NCI-H1092 treated with DMSO at 0.1 percent for 48 hours (cell line): ENCODE measurements at regions not wholly inside any gene's neighbourhood (a gene's known extent, or its start where the extent isn't known, plus 50 kb on each side); places are given as distances from the start of the nearest gene placed in this dataset.
"Not testable (repeated sequence)": the region's sequence is repeated elsewhere in the genome, so short reads cannot be mapped to it uniquely, and the experiment has no call there.

Source experiments
- DNase-seq: peaks from one replicate; lab custom pipeline; 2025; lab: John Stamatoyannopoulos, UW

DNA sequence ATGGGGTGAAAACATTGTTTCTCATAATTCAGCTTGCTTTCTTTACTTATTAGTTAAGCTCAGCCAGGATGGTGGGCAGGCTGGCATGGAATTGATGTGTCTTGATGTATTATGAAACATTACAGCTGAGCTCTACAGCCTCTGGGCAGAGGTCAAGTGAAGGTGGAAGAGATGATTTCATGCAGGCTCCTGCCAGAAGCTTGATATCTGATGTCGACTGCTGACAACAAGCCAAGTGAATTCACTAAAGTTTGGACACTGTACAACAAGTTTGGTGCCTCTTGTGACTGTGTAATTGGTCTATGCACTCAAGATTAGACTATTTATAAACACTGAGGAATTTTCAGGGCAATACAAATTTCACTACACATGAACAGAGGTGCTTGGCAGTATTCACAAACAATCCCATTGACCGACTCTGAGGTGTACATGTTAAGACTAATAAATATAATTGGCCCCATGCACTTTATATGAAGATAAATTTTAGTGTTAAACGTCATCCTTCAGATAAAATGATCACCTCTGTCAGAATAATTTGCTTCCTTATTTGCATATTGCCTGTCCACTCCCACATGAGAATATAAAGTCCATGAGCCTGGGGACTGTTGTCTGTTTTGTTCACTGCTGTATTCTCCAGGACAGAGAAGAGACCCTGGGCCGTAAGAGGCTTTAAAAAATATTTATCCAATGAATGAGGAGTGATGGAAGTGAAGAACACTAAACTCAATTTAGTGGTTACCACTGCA is 612.2 kb downstream of the IQCM start:
- no peak for DNase-seq

DNA sequence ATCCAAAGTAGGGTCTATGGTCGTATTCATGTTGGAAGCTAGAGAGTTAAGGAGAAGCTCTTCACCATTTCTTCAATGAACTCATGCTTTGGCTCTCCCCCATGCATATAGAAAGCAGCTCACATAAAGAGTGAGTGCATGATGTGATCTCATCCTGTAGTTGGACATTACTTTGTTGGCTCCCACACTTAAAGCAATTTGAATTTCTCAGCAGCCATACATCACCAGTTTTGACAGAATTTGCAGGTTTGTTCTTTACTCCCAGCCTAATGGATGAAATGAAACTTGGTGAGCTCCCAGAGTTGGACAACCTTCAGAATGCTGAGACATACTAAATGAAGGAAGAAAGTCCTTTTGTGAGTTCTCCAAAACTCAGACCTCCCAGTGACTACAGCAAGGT is 613.5 kb downstream of the IQCM start:
- no peak for DNase-seq

DNA sequence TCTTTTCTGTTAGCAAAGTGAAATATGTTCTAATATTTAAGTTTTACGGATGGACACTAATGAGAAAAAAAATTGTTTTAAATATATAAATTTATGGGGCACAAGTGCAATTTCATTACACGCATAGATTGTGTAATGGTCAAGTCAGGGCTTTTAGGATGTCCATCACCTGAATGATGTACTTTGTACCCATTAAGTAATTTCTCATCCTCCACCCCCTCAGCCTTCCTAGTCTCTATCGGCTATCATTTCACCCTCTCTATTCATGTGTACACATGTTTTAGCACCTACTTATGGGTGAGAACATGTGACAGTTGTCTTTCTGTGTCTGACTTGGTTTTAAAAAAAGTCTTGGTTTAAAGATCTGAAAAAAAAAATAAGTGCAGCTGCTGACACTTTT is 616.0 kb downstream of the IQCM start:
- no peak for DNase-seq

DNA sequence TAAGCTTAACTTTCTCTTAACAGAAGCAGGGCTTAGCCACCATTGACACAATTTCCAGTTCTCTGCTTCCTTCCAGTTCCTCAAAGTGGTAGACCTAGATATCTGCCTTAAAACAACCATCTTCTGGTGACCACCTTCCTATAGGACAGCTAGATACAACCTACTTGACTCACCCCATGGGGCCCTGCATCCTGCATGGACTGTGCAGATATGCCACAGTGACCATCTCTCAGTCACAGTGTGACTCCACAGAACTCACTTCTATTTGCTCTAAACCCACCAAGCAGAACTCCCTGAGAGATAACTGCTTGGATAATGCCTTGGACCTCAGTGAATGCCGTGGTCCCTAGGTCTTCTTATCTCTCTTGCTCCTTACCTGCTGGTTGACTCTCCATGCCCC is 621.6 kb downstream of the IQCM start:
- DNase-seq = no peak

DNA sequence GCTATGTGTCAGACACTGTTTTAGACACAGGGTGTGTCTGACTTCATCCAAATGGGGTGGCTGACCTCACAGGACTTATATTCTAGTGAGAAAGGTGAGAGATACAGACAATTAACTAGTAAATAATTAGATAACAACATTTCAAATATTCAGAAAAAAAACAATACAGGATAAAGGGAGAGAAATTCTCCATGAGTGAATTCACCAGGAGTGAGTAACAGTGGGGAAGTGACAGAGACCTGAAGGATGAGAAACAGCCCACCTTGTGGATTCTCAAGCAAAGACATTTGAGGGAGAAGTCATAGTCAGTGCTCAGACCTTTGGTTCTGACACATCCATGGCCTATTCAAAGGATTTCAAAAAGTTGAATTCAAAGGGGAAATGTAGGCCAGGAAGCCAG is 627.9 kb downstream of the IQCM start:
- no peak for DNase-seq

DNA sequence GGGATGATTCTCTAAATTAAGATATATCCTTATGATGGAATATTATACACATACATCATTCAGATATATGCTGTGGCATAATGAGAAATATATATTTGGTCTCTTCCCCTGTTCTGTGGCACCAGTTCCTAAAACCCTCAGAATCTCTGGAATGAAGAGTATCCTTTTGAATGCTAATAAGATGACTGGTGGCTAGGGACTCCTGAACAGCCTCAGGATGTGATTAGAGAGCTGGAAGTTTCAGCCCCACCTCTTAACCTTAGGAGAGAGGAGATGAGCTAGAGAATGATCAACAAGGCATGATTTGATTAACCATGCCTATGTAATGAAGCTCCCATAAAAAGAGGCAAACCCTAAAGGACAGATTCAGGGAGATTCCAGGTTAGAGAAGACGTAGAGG is 632.0 kb downstream of the IQCM start:
- DNase-seq = no peak

DNA sequence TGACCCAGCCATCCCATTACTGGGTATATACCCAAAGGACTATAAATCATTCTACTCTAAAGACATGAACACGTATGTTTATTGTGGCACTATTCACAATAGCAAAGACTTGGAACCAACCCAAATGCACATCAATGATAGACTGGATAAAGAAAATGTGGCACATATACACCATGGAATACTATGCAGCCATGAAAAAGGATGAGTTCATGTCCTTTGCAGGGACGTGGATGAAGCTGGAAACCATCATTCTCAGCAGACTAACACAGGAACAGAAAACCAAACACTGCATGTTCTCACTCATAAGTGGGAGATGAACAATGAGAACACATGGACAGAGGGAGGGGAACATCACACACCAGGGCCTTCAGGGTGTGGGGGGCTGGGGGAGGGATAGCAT is 634.2 kb downstream of the IQCM start:
- DNase-seq = not testable (repeated sequence)

DNA sequence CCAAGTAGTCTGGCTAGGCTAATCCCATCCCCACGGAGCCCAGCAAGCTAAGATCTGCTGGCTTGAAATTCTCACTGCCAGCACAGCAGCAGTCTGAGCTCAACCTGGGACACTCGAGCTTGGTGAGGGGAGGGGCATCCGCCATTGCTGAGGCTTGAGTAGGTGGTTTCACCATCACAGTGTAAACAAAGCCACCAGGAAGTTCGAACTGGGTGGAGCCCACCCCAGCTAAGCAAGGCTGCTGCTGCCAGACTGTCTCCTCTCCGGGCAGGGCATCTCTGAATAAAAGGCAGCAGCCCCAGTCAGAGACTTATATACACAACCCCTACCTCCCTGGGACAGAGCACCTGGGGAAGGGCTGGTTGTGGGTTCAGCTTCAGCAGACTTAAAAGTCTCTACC is 639.6 kb downstream of the IQCM start:
- DNase-seq = no peak

DNA sequence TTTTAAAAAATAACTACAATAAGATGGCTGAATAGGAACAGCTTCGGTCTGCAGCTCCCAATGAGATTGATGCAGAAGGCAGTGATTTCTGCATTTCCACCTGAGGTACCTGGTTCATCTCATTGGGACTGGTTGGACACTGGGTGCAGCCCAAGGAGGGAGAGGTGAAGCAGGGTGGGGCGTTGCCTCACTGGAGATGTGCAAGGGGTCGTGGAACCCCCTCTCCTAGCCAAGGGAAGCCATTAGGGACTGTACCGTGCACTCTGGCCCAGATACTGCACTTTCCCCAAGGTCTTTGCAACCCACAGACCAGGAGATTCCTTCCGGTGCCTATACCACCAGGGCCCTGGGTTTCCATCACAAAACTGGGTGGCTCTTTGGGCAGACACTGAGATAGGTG is 640.1 kb downstream of the IQCM start:
- DNase-seq = no peak

DNA sequence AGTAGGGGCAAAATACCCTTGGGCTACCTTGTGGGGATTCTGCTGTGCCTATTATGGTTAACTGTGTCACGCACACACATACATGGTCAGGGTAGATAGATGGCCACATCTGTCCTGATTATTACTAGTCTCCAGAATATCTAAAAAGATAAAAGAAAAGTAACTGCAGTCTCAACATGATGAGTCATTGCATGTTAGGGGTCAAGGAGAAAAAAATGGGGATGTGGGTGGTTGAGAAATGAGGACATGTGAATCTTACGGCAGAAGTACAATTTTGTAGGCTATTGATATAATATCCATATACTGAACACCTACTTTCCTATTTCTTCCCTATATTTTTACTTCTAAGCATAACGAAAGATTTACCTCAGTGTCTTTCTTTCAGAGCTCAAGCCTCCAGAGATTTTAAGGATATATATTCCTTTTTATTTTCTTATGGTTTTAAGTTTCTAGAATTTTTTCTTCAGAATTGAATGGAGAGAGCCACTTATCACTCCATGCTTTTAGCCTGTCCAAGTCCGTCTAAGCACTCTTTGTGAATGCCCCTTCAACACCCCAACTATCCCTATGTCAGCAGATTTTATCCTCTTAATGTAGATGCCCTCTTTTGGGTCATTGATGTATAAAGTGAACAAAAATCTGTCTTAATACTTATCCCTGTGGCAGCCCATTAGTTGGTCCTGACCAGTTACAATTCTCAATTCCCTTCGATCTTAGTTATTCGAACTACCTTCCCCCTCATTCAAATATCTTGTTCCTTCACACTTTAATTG is 642.2 kb downstream of the IQCM start:
- DNase-seq = no peak

DNA sequence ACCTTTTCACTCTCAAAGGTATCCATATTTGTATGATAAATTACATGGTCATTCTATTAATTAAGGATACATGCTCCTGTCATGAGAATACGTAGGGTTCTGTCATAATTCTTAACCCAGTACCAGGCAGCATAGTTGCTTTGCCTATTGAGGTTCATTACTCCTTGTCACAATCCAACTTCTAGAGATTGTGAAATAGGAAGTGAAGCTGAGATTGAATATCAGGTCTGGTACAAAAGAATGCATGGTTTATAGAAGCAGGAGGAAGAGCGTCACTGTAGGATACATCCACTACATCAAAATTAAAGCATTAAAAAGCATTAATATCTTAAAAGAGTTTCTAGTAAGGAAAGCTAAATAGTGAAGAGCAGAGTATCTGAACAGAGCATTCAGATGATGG is 647.0 kb downstream of the IQCM start:
- no peak for DNase-seq

DNA sequence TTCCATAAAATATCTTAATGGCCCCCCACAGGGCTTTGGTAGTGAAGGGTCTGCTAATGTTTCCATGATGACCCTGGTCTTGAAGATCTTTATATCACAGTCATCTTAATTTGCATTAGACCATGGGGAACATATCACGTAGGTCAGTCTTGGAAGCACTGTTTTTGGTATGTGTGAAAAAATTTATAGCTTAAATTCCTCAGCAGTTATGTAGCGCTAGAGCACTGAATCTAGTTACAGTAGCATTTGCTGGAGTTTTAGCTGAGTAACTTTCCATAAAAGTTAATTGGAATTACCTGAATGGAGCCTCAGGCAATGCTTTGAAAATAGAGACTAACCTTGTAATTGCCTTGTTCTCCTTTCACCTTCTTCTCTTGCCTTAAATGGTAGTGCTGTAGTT is 648.8 kb downstream of the IQCM start:
- DNase-seq = no peak

DNA sequence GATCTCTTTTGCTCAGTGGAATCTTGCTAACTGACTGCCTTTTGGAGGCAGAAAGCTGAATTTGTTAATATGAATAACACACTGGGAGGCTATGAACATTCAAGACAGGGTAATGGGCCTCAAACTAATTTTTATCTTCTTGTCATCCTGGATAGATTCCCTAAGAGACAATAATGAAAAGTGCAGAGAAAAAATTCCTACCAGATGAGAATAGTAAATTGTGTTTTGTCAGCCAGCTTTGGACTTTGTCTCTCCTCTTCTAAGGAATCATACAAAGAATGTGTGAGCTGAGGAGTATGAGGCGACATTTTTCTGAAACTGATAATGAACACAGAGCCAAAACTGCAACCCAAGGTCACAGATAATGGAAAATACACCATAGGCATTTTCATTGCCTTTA is 649.3 kb downstream of the IQCM start:
- DNase-seq = no peak

DNA sequence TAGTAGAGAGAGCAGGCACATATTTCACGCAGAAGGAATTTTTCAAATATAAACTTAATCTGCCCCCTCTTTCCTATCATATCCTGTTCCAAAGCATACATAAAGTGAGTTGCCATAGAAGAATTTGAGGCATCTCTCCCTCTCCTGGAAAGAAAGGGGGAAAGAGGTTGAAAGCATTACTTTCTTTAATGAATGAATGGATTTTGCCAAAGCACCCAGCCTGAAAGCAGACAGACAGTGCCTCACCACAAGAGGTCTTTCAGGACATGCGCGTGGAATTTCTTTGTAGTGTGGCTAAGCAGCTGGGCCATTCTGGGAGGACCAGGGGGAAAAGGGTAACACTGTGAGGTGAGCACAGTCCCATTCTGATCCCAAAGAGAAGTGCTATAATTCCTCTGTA is 651.4 kb downstream of the IQCM start:
- no peak for DNase-seq

DNA sequence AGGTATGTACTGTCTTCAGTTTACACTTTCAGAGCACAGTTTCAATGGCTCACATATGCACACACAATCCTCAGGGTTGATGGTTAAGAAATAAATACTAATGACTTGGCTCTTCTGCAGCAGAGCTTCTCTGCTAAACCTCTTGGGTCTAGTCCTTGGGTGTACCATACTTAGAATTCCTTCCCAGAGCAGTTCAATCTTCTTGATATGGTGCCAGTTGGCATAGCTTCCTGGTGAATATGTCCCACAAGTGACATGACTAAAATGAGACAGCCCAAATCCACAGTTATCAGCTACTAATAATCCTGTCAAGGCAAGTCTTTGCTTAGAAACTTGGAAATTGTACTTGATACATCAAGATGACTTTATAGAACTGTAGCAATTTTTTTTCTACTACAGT is 654.4 kb downstream of the IQCM start:
- DNase-seq = no peak

DNA sequence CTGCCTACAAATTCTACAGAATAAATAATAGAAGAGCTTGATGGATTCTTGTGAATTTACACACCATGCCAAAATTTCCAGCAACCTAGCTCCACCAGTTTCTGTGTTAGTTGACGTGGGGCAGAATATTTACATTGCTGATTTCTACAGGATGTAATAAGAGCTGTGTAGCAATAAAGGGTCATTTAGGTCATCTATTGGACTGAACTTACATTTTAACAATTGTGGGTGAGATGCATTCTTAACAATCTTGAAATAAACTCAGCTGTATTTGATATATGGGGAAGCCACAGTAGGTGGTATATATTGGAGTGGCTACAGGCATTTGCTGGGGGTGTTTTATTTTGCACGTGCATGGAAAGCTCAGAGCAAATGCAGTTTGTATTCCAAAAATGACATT is 655.3 kb downstream of the IQCM start:
- DNase-seq = no peak

DNA sequence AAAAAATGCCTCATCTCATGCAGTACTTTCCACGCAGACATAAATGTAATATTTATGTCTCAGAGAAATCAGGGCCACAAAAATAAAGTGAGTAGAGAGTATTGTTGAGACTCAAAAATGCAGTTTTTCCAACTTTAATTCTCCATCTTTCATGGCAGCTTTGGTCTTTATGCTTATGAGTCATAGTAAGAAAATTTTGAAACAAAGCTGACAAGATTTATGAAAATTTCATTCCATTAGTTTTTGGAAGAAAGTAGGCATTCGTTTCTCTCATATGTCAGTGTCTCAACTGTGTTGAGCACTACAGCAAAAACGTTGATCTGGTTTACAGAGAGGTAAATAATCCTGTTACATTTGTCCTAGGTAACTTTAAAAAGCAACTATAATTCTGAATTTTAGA is 656.8 kb downstream of the IQCM start:
- no peak for DNase-seq

DNA sequence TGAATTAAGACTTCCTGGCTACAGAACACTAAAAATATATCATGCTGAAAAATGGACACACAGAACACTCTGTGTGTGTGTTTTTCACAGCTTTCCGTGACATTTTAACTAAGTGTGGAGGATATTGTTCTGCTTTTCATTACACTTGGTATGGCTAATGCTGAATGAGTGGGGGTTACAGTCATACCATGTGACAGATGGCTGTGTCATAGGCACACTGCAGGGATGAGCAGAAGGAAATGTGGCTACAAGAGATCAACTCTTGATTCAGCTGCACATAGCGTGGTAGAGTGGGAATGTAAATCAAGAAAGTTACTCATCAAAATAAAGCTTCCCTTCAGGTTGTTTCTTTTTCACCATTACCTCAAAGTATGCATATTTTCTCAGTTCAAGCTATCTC is 669.8 kb downstream of the IQCM start:
- no peak for DNase-seq

DNA sequence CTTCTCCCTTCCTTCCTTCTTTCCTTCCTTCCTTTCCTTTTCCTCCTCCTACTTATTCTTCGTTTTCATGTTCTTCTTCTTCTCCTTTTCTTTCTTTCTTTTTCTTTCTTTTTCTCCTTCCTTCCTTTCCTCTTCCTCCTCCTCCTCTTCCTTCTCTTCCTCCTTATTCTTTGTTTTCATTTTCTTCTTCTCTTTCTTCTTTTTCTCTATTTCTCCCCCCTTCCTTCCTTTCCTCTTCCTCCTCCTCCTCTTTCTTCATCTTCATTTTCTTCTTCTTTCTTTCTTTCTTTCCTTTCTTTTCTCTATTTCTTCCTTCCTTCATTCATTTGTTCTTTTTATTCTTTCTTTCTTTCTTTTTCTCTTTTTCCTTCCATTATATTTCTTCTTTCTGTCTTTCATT is 671.6 kb downstream of the IQCM start:
- no peak for DNase-seq

DNA sequence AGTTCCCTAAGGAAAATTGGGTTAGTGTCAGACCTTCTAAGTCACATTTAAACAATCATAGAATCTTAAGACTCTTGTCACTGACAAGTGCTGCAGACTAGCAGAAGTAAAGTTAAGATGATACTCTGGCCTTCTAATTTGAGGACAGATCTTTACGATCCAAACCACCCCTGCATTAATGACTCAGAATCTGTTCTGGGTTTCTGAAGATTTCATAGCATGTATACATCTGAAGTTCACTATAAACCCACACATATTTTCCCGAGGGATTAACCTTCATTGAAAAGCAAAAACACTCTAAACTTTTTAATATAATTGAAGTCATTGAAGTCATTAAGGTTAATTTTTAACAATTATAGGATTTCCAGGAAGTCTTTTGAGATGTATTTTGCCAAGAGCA is 674.3 kb downstream of the IQCM start:
- DNase-seq = no peak

DNA sequence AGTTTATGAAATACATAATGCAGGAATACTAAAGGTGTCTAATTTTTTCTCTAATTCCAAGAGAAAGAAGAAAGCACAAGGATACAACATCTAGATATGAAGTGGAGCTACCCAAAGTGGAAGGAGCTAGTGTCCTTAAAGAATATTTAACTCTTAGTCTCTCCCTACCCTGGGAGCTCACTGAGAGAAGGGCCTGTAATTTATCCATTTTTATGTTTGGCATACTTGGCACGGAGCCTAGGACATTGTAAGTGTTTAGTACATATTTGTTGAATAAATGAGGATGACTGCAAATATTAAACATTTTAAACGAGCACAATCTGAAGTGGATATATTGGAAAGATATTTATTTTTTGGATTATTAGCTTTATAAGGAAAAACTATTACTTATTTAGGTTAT is 674.8 kb downstream of the IQCM start:
- DNase-seq = no peak

DNA sequence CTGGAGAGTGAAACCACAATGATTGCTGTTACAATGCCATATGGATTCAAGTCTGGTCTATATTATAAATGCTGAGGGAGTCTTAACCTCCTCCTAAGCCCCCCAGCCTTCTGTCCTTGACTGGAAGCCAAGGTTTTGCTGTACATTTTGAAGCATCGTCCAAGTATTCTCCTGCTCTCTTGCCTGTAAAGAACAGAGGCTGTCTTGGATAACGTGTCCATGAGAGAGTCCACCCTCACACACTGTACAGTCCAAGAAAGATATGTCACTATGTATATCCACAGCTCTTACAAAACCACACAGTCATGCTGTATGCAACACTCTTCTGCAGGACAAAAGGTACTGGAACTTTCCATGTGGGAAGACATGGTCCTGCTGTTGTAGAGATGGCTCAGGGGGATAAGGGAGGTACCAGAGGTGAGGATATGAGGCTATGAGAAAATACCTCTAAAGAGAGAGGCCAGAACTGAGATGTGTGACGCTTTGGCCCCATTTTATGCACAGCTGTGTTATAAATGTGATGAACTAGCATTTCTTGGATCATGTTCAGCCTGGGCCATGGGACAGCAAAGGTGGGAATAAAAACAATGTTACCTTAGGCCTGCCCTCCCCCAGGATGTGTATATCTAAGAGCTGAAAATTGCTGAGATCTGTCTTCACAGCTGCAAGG is 678.6 kb downstream of the IQCM start:
- no peak for DNase-seq

DNA sequence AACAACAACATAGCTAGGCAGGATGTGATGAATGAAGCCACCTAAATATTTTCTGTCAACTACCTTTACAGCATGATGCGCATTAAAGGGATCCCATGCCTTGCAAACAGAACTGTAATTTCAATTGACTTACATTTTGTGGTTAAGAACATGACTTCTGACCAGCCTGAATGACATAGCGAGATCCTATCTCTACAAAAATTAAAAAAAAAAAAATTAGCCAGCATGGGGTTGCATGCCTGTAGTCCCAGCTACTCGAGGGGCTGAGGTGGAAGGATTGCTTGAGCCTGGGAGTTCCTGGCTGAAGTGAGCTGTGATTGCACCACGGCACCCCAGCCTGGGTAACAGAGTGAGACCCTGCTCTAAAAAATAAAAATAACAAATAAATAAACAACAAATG is 680.6 kb downstream of the IQCM start:
- no peak for DNase-seq
